ENCODE measurements at regions not wholly inside any gene's neighbourhood (a gene's known extent, or its start where the extent isn't known, plus 50 kb on each side); places are given as distances from the start of the nearest gene placed in this dataset.
"Not testable (repeated sequence)": the region's sequence is repeated elsewhere in the genome, so short reads cannot be mapped to it uniquely, and the experiment has no call there.

DNA sequence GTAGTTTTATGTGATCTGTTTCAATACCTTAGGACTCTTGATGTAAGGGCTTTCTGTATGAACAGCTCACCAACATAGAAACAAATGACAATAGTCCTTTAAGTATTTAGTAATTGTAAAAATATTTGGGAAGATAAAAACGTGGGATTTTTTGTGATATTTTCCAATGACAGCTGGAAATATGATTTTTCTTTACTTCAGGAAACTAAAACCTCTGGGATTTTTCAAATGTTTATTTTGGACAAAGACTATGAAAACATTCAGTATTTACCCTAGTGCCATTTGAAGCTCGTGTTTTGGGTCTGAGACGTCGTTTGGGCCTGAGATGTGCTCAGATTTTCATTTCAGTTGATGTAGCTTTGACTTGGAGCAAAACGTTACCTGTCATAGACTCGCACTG, 240.0 kb downstream of the BMP4 start:
- no peak for DNase-seq (ENCODE audit: low read depth, low spot score)
- POLR2A ChIA-PET: no interaction called here
- H3K4me3 ChIP-seq (ENCODE audit: low read depth, low read length): no peak overlapping the region
- CTCF ChIA-PET: no interaction called here
- TF ChIP-seq, protein P1, sequence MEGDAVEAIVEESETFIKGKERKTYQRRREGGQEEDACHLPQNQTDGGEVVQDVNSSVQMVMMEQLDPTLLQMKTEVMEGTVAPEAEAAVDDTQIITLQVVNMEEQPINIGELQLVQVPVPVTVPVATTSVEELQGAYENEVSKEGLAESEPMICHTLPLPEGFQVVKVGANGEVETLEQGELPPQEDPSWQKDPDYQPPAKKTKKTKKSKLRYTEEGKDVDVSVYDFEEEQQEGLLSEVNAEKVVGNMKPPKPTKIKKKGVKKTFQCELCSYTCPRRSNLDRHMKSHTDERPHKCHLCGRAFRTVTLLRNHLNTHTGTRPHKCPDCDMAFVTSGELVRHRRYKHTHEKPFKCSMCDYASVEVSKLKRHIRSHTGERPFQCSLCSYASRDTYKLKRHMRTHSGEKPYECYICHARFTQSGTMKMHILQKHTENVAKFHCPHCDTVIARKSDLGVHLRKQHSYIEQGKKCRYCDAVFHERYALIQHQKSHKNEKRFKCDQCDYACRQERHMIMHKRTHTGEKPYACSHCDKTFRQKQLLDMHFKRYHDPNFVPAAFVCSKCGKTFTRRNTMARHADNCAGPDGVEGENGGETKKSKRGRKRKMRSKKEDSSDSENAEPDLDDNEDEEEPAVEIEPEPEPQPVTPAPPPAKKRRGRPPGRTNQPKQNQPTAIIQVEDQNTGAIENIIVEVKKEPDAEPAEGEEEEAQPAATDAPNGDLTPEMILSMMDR (IDR thresholded peaks at IDR 0.05; ENCODE audit: insufficient read depth, low read length, missing control alignments): no peak

DNA sequence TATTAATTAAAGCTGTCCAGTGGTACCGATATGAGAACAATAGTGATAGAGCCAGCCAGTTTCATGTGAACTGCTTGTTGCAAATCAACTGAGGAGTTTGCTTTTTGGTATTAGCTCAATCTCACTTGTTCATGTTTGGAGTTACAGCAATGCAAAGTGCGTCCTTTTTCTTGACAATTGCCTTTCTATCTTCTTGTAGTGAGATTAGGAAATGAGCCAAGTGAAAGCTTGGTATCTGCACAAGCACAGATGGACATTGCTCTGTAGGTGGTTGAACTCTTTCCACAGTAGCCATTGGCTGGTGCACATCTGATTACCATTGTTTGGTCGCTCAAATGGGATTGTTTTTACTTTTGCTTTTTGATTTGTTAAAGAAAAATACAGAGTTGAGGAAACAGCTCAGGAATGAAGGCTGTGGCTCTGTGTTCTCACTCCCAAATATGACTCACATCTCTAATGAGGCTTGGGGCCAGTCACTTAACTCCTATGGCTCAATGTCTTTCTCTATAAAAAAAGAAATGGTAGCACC, 241.4 kb downstream of the BMP4 start:
- CTCF ChIA-PET: interaction anchor here (1.2 kb wide), 1 partner anchor 632 kb away, joined by 4 read pairs; no protein-coding TSS in a partner anchor
- H3K4me3 ChIP-seq (ENCODE audit: low read depth, low read length): no peak overlapping the region
- POLR2A ChIA-PET: no interaction called here
- TF ChIP-seq, protein P1 (IDR thresholded peaks at IDR 0.05; ENCODE audit: insufficient read depth, low read length, missing control alignments): no peak
- DNase-seq (ENCODE audit: low read depth, low spot score): no peak

DNA sequence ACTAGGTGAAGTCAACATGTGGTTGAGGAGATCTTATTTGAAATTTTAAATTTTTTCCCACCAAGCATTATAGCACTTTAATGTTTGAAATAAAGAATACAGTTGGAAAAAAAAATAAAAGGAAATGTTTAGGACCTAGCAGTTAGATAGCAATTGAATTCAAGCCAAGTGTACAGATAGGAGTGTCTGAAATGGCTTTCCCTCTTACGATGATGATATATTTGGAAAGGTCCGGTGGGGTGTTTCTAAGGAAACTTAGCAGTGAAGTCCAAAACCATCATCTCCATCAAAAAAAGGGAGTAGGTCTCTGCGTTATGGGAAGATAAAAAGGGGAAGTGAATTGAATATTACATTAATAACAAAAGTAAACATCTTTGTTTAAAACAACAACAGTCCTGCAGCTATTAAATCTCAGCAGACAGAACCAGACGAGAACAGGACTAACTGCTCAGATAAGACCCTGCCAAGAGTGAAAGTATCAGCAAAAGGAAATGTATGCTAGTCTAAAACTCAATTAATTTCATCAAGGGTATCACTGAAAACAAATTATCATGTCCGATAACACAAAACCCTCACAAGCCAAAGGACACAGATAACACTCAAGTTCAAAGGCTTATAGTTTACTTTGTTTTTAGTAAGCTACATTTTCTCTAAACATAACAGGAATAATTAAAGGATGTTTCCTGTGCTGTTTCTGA, 242.0 kb downstream of the BMP4 start:
- ChIA-PET POLR2A (no interaction called here), CTCF (interaction anchor here (1.2 kb wide), 1 partner anchor 633 kb away, joined by 4 read pairs; no protein-coding TSS in a partner anchor)
- no peak overlapping the region for H3K4me3 ChIP-seq (ENCODE audit: low read depth, low read length)
- DNase-seq (ENCODE audit: low read depth, low spot score): no peak
- TF ChIP-seq, protein P1 (IDR thresholded peaks at IDR 0.05; ENCODE audit: insufficient read depth, low read length, missing control alignments): no peak

DNA sequence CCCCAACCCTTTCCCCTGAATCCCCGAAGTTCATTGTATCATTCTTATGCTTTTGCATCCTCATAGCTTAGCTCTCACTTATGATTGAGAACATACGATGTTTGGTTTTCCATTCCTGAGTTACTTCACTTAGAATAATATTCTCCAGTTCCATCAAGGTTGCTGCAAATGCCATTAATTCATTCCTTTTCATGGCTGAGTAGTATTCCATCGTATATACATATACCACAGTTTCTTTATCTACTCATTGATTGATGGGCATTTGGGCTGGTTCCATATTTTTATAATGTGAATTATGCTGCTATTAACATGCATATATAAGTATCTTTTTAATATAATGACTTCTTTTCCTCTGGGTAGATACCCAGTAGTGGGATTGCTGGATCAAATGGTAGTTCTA, 243.7 kb downstream of the BMP4 start:
- DNase-seq (ENCODE audit: low read depth, low spot score); CTCF ChIA-PET; POLR2A ChIA-PET; H3K4me3 ChIP-seq (ENCODE audit: low read depth, low read length): not testable (repeated sequence)

DNA sequence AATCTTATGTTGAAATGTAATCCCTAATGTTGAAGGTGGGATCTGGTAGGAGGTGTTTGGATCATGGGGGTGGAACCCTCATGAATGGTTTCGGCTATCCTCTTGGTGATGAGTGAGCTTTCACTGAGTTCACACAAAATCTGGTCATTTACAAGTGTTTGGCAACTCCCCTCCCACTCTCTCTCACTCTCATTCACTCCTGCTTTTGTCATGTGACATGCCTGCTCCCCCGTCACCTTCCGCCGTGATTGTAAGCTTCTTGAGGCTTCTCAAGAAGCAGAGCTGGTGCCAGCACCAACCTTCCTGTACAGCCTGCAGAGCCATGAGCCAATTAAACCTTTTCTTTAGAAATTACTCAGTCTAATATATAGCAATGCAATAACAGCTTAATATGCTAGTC, 245.4 kb downstream of the BMP4 start:
- CTCF ChIA-PET: no interaction called here
- TF ChIP-seq, protein P1 (IDR thresholded peaks at IDR 0.05; ENCODE audit: insufficient read depth, low read length, missing control alignments): no peak
- no peak for DNase-seq (ENCODE audit: low read depth, low spot score)
- H3K4me3 ChIP-seq (ENCODE audit: low read depth, low read length): no peak overlapping the region
- POLR2A ChIA-PET: no interaction called here

DNA sequence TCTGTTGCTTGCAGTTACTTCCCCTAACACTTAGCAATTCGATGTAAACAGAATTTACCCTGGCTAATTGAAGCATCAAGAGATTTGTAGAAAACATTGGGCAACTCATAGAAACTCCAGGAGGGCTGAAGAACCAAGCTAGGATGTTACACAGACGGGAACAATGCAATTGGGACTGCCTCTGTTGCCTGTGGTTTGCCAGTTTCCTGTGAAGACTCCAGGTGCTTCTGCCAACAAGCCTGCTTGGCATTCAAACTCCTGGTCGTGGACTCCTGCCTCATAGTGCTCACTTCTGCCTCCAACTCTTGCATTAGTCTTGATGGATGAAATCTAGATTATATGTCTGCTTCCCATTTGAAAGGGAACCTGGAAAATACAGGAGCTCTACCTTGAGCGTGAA, 246.0 kb downstream of the BMP4 start:
- TF ChIP-seq, protein P1 (IDR thresholded peaks at IDR 0.05; ENCODE audit: insufficient read depth, low read length, missing control alignments): no peak
- ChIA-PET POLR2A (no interaction called here), CTCF (no interaction called here)
- DNase-seq (ENCODE audit: low read depth, low spot score): no peak
- no peak overlapping the region for H3K4me3 ChIP-seq (ENCODE audit: low read depth, low read length)

DNA sequence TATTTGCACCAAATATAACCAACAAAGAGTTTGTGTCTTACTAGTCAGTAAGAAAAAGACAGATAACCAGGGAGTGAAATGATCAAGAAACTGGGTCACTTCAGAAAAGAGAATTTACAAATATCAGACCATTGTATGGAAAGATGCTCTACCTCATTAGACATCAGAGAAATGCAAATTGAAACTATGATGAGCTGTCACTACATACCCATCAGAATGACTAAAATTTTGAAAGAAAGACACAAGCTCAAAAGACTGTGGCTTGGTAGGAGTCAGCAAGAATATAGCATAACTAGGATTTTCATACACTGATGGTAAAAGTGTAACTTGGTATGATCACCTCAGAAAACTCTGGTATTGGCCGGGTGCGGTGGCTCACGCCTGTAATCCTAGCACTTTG, 247.2 kb downstream of the BMP4 start:
- no peak overlapping the region for H3K4me3 ChIP-seq (ENCODE audit: low read depth, low read length)
- no peak for DNase-seq (ENCODE audit: low read depth, low spot score)
- TF ChIP-seq, protein P1 (IDR thresholded peaks at IDR 0.05; ENCODE audit: insufficient read depth, low read length, missing control alignments): no peak
- ChIA-PET CTCF (no interaction called here), POLR2A (no interaction called here)
